ENCODE measurements at regions not wholly inside any gene's neighbourhood (a gene's known extent, or its start where the extent isn't known, plus 50 kb on each side); places are given as distances from the start of the nearest gene placed in this dataset.

DNA sequence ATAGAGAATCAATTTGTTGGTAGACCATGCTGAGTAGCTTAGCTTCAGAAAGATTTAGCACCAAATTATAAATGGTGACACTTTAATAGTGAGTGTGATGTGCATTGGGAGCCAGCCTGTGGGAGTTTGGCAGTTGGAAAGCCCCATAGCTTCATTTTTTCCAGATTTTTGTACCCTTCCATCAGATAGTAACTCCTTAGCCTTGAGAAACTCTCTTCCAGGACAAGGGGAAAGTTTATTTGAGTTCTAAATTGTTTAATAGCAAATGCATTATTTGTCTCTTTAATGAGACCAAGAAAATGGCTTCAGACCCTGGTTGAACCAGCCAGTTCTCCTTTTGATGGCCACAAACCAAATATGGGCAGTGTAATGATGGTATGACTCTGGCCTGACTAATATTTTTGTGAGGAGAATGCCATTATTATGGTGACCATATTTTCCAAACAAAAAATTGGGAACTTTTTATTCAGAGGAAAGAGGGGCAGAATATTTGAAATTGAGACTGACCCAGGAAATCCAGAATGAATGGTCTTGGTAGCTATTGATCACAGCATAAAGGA lies 49.8 kb downstream of the PLCE1 start:
- Histone ChIP-seq H3K4me3 (no peak overlapping the region), H3K27ac (no peak overlapping the region), H3K4me1 (no peaks in the 10 kb centered on the region), H3K9me3 (no peaks in the 10 kb centered on the region), H3K36me3 (replicated peaks in 1 of 2; ENCODE audit: insufficient read depth in 1 of 2, low read depth in 2 of 2) (no peaks in the 10 kb centered on the region), H3K27me3 (no peaks in the 10 kb centered on the region)
- TF ChIP-seq, protein P1, sequence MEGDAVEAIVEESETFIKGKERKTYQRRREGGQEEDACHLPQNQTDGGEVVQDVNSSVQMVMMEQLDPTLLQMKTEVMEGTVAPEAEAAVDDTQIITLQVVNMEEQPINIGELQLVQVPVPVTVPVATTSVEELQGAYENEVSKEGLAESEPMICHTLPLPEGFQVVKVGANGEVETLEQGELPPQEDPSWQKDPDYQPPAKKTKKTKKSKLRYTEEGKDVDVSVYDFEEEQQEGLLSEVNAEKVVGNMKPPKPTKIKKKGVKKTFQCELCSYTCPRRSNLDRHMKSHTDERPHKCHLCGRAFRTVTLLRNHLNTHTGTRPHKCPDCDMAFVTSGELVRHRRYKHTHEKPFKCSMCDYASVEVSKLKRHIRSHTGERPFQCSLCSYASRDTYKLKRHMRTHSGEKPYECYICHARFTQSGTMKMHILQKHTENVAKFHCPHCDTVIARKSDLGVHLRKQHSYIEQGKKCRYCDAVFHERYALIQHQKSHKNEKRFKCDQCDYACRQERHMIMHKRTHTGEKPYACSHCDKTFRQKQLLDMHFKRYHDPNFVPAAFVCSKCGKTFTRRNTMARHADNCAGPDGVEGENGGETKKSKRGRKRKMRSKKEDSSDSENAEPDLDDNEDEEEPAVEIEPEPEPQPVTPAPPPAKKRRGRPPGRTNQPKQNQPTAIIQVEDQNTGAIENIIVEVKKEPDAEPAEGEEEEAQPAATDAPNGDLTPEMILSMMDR (IDR thresholded peaks at IDR 0.05) = no peak
- TF ChIP-seq POLR2A (IDR thresholded peaks at IDR 0.05) = no peak
- DNase-seq = no peak
- intact Hi-C loops (cut with DNase I) = no loop called here
- ATAC-seq = no peak

DNA sequence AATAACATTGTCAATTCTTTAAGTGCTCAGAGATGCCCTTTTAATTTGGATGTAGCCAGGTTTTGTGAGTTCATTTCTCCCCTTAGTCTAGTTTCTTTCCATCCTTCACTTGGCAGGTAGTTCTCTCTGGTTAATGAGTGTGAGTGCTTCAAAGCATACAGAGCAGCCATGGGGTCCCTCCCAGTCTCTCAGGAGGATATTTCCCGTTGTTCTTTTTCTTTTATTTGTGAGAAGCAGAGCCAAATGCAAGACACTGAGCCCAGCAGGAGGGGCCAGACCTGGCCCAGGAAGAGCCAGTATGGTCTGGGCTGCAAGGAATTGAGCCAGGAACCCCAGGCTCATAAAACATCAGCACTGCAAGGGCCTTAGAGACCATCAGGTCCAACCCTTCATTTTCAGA lies 52.4 kb downstream of the PLCE1 start:
- no peak for TF ChIP-seq POLR2A (IDR thresholded peaks at IDR 0.05)
- TF ChIP-seq, protein P1 (IDR thresholded peaks at IDR 0.05) = no peak
- H3K27me3 ChIP-seq = no peaks in the 10 kb centered on the region
- DNase-seq (no peak), ATAC-seq (no peak)
- no peak overlapping the region for H3K27ac ChIP-seq
- no peaks in the 10 kb centered on the region for H3K36me3 ChIP-seq (replicated peaks in 1 of 2; ENCODE audit: insufficient read depth in 1 of 2, low read depth in 2 of 2)
- intact Hi-C loops (cut with DNase I) = no loop called here
- H3K4me3 ChIP-seq = no peak overlapping the region
- H3K4me1 ChIP-seq = no peaks in the 10 kb centered on the region
- H3K9me3 ChIP-seq = no peaks in the 10 kb centered on the region
- 11 to 27% methylated on average over 1 of the region's 1 CpG for WGBS, 2 donors

DNA sequence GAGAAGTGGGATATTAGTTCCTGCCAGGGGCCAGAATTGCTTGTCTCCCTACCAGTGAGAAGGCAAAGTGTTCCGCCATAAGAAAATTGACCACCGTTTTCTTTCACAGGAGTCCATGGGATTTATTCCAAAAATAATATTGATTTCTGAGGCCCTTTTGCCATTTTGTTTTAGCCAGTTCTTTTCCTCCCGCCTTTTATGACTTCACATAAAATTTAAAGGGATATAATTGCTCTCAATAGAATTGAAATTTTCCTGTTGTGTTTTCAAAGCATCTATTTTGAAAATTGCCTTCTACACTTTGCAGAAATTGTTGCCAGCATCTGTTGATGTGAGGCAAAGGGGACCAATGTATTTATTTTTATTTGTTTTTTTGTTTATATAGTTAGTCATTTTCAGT lies 53.6 kb downstream of the PLCE1 start:
- WGBS, 2 donors = 72 to 74% methylated on average over 3 of the region's 3 CpGs
- TF ChIP-seq, protein P1 (IDR thresholded peaks at IDR 0.05) = no peak
- TF ChIP-seq POLR2A (IDR thresholded peaks at IDR 0.05) = no peak

DNA sequence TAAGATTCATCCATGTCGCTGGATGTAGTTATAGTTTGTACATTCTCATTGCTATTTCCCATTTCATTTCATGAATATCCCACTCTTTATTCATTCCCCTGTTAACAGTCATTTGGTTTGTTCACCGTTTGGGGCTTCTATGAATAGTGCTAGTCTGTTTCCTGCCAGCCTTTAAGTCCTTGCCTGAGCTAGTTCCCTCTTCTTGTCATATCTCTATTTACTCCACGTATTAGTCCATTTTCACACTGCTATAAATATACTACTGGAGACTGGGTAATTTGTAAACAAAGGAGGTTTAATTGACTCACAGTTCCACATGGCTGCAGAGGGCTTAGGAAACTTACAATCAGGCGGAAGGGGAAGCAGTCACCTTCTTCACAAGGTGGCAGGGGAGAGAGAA lies 56.2 kb downstream of the PLCE1 start:
- no peak overlapping the region for H3K27ac ChIP-seq
- DNase-seq = no peak
- no peak for ATAC-seq
- no peak overlapping the region for H3K4me3 ChIP-seq
- no peak for TF ChIP-seq POLR2A (IDR thresholded peaks at IDR 0.05)
- TF ChIP-seq, protein P1 (IDR thresholded peaks at IDR 0.05) = no peak
- whole genome bisulfite sequencing, 2 donors = 62 to 70% methylated on average over 4 of the region's 4 CpGs
- no peaks in the 10 kb centered on the region for H3K27me3 ChIP-seq
- no peaks in the 10 kb centered on the region for H3K36me3 ChIP-seq (replicated peaks in 1 of 2; ENCODE audit: insufficient read depth in 1 of 2, low read depth in 2 of 2)
- no peaks in the 10 kb centered on the region for H3K4me1 ChIP-seq
- intact Hi-C loops (cut with DNase I) = no loop called here
- no peaks in the 10 kb centered on the region for H3K9me3 ChIP-seq

More for the DNA sequence above, 53.6 kb downstream of the PLCE1 start:
- Histone ChIP-seq H3K36me3 (replicated peaks in 1 of 2; ENCODE audit: insufficient read depth in 1 of 2, low read depth in 2 of 2) (no peaks in the 10 kb centered on the region), H3K27me3 (no peaks in the 10 kb centered on the region), H3K4me1 (no peaks in the 10 kb centered on the region), H3K4me3 (no peak overlapping the region), H3K9me3 (no peaks in the 10 kb centered on the region), H3K27ac (no peak overlapping the region)
- DNase-seq (no peak), ATAC-seq (no peak)
- intact Hi-C loops (cut with DNase I) = no loop called here

DNA sequence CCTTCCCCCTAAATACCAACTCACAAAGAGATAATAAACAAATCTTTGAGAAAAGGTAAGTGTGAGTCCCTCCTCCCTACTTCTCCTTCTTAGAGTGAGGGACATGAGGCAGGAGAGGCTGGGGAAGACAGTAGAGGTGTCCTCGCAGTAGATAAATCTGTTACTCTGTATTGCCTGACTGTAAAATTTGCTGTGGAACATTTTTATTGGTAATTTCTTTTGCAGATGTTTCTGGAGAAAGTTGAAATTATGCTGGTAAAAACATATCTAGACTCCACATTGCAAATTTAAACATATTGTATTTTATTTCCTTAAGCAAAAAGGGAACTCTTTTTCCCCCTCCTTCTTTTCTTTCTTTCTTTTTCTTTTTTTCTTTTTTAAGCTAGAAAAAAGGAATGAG lies 58.5 kb downstream of the PLCE1 start:
- Histone ChIP-seq H3K4me3 (no peak overlapping the region), H3K27me3 (no peaks in the 10 kb centered on the region), H3K9me3 (no peaks in the 10 kb centered on the region), H3K36me3 (replicated peaks in 1 of 2; ENCODE audit: insufficient read depth in 1 of 2, low read depth in 2 of 2) (no peaks in the 10 kb centered on the region), H3K27ac (no peak overlapping the region), H3K4me1 (no peaks in the 10 kb centered on the region)
- TF ChIP-seq, protein P1 (IDR thresholded peaks at IDR 0.05) = no peak
- TF ChIP-seq POLR2A (IDR thresholded peaks at IDR 0.05) = no peak
- WGBS, 2 donors = 95 to 97% methylated on average over 1 of the region's 1 CpG
- DNase-seq (no peak), ATAC-seq (no peak)
- intact Hi-C loops (cut with DNase I) = no loop called here

Measured in body of pancreas (tissue), 4 donors.